Keratinocyte (primary cell): ENCODE measurements at regions not wholly inside any gene's neighbourhood (a gene's known extent, or its start where the extent isn't known, plus 50 kb on each side); places are given as distances from the start of the nearest gene placed in this dataset.

Experiments used
- DNase-seq: peaks from one replicate; pipeline ENCODE4 v3.0.0-alpha.2; 2011; ENCODE audit warnings: low read depth, missing footprints, low spot score
- FAIRE-seq: peaks from 2 replicates; lab custom pipeline; 2011; peaks lifted over from hg19 to GRCh38; lab: Jason Lieb, UNC
- H2AFZ ChIP-seq: 2 replicates; pipeline ENCODE4 v1.6.0; 2012; ENCODE audit warnings: low read length, control low read depth, inconsistent platforms; ENCODE audit not compliant: control insufficient read depth
- H3K27ac ChIP-seq: 2 replicates; pipeline ENCODE4 v1.5.1; 2011; ENCODE audit warnings: low read length; ENCODE audit not compliant: control insufficient read depth, insufficient read depth
- H3K27me3 ChIP-seq: 3 replicates; pipeline ENCODE4 v1.6.0; 2011; ENCODE audit warnings: low read length; ENCODE audit not compliant: control insufficient read depth, insufficient read depth; ENCODE audit errors: extremely low read depth
- H3K36me3 ChIP-seq, 2 experiments: 2 replicates in 1 of 2; 3 replicates in 1 of 2; pipeline ENCODE4 v1.5.1; 2011; ENCODE audit warnings: low read length in 2 of 2, mild to moderate bottlenecking in 1 of 2; ENCODE audit not compliant: control insufficient read depth in 2 of 2, insufficient read depth in 2 of 2; ENCODE audit errors: extremely low read depth in 1 of 2
- H3K4me1 ChIP-seq: 3 replicates; pipeline ENCODE4 v1.5.1; 2011; ENCODE audit warnings: low read length; ENCODE audit not compliant: control insufficient read depth, insufficient read depth; ENCODE audit errors: extremely low read depth
- H3K4me2 ChIP-seq: 3 replicates; pipeline ENCODE4 v1.6.0; 2011; ENCODE audit warnings: low read depth, low read length; ENCODE audit not compliant: control insufficient read depth, insufficient read depth; ENCODE audit errors: extremely low read depth
- H3K4me3 ChIP-seq, 3 experiments: fragments of 200-600 bp in 1 of 3; sonication (generic) in 1 of 3; 2 replicates in 2 of 3; 3 replicates in 1 of 3; pipeline ENCODE4 v1.5.1; 2011 to 2016; ENCODE audit warnings: low read length in 3 of 3, mild to moderate bottlenecking in 3 of 3, control low read depth in 2 of 3, inconsistent platforms in 1 of 3, low read depth in 1 of 3, mixed read lengths in 1 of 3, mixed run types in 1 of 3, moderate library complexity in 1 of 3; ENCODE audit not compliant: control insufficient read depth in 2 of 3, insufficient read depth in 2 of 3; ENCODE audit errors: extremely low read depth in 1 of 3
- H3K79me2 ChIP-seq: 2 replicates; pipeline ENCODE4 v1.6.0; 2012; ENCODE audit warnings: low read length; ENCODE audit not compliant: control insufficient read depth, insufficient read depth
- H3K9ac ChIP-seq: 3 replicates; pipeline ENCODE4 v1.6.0; 2011; ENCODE audit warnings: low read length; ENCODE audit not compliant: control insufficient read depth, insufficient read depth; ENCODE audit errors: extremely low read depth
- H3K9me1 ChIP-seq: 3 replicates; pipeline ENCODE4 v1.6.0; 2011; ENCODE audit warnings: low read length; ENCODE audit not compliant: control insufficient read depth, insufficient read depth; ENCODE audit errors: extremely low read depth
- H3K9me3 ChIP-seq: 2 replicates; pipeline ENCODE4 v1.5.1; 2012; ENCODE audit warnings: low read depth, low read length; ENCODE audit not compliant: control insufficient read depth
- H4K20me1 ChIP-seq: 3 replicates; pipeline ENCODE4 v1.6.0; 2011; ENCODE audit warnings: low read length; ENCODE audit not compliant: control insufficient read depth, insufficient read depth; ENCODE audit errors: extremely low read depth
- CTCF ChIP-seq, 3 experiments: IDR thresholded peaks in 1 of 3; conservative IDR thresholded peaks in 1 of 3; optimal IDR thresholded peaks in 1 of 3; 2 replicates in 2 of 3; 3 replicates in 1 of 3; pipeline versions ENCODE3 to v1.5.1; 2011; ENCODE audit warnings: low read length in 3 of 3, mild to moderate bottlenecking in 3 of 3, moderate library complexity in 2 of 3, control low read depth in 1 of 3, inconsistent platforms in 1 of 3; ENCODE audit not compliant: insufficient read depth in 2 of 3; ENCODE audit errors: extremely low read depth in 1 of 3
- EZH2 ChIP-seq: IDR thresholded peaks from one replicate; pipeline ENCODE4 v1.6.1; 2012; ENCODE audit warnings: inconsistent platforms, mild to moderate bottlenecking, low read length, moderate library complexity
- dilution Hi-C: fragments of 300-500 bp; cut with MboI; formaldehyde crosslinking; loops from one replicate; pipeline ENCODE4 v1.7.0; 2020; ENCODE audit warnings: low sequenced_read_pairs; ENCODE audit not compliant: extremely low pct_ligation_motif_present

GRCh38 chr5:26660116-26660515 lies 378.3 kb downstream of the CDH9 start:
- no peaks in the 10 kb centered on the region for H3K9me1 ChIP-seq
- H2AFZ ChIP-seq, result no peak overlapping the region
- no peaks in the 10 kb centered on the region for H3K9me3 ChIP-seq
- no peak for DNase-seq
- no peaks in the 10 kb centered on the region for H3K4me1 ChIP-seq
- no peaks in the 10 kb centered on the region for H3K27me3 ChIP-seq
- H3K9ac ChIP-seq, result no peak overlapping the region
- H3K4me3 ChIP-seq, result no peak overlapping the region
- H3K4me2 ChIP-seq, result no peak overlapping the region
- dilution Hi-C loops, result no loop called here
- TF ChIP-seq EZH2 (no peak), CTCF (optimal IDR thresholded peaks at IDR 0.05 in 1 of 3, IDR thresholded peaks at IDR 0.05 in 1 of 3, conservative IDR thresholded peaks at IDR 0.05 in 1 of 3; ENCODE audit: extremely low read depth in 1 of 3, insufficient read depth in 2 of 3, low read length in 3 of 3) (no peak)
- no peaks in the 10 kb centered on the region for H4K20me1 ChIP-seq
- H3K79me2 ChIP-seq, result no peaks in the 10 kb centered on the region
- no peak overlapping the region for H3K27ac ChIP-seq
- H3K36me3 ChIP-seq, result no peaks in the 10 kb centered on the region
- FAIRE-seq, result no peak

- no peaks in the 10 kb centered on the region for H3K27me3 ChIP-seq
- DNase-seq, result no peak
- H3K4me1 ChIP-seq, result no peaks in the 10 kb centered on the region
- H3K9me1 ChIP-seq, result no peaks in the 10 kb centered on the region
- H3K36me3 ChIP-seq, result no peaks in the 10 kb centered on the region
- dilution Hi-C loops, result no loop called here
- no peak overlapping the region for H3K4me3 ChIP-seq
- H3K9ac ChIP-seq, result no peak overlapping the region
- no peaks in the 10 kb centered on the region for H4K20me1 ChIP-seq
- no peak overlapping the region for H3K4me2 ChIP-seq
- H3K27ac ChIP-seq, result no peak overlapping the region
- no peak for FAIRE-seq
- no peaks in the 10 kb centered on the region for H3K79me2 ChIP-seq
- H3K9me3 ChIP-seq, result peaks cover 3% of the 10 kb centered on the region
- H2AFZ ChIP-seq, result no peak overlapping the region
- TF ChIP-seq CTCF (optimal IDR thresholded peaks at IDR 0.05 in 1 of 3, IDR thresholded peaks at IDR 0.05 in 1 of 3, conservative IDR thresholded peaks at IDR 0.05 in 1 of 3; ENCODE audit: extremely low read depth in 1 of 3, insufficient read depth in 2 of 3, low read length in 3 of 3) (no peak), EZH2 (no peak)
Measured at GRCh38 chr5:26649000-26649399, 389.4 kb downstream of the CDH9 start.
